ENCODE measurements at regions not wholly inside any gene's neighbourhood (a gene's known extent, or its start where the extent isn't known, plus 50 kb on each side); places are given as distances from the start of the nearest gene placed in this dataset.

DNA sequence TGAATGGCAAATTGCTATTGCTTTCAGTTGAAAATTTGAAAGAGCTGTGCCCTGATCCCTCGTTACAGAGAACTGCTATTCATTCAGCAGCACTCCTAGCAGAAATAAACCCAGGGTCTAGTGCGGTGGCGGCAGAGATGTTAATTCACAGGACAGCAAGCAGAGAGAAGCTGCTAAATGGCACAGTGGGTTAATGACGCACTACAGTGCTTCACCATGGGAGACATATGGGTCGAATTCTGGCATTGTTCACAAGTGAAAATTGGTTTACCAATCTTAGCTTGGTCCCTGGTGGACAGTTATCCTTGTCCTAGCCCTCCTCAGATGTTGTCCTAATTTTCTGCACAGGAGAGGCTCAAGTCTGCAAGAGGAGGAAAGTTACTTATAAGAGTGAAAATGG lies 807.4 kb downstream of the TLE1 start:
- intact Hi-C loops (cut with DNase I): no loop called here
- no peak overlapping the region for H3K27ac ChIP-seq (replicated peaks in 1 of 4)
- no peaks in the 10 kb centered on the region for H3K36me3 ChIP-seq
- no peaks in the 10 kb centered on the region for H3K9me3 ChIP-seq
- no peaks in the 10 kb centered on the region for H3K27me3 ChIP-seq
- H3K4me1 ChIP-seq: no peaks in the 10 kb centered on the region
- DNase-seq (ENCODE audit: extremely low spot score): no peak
- 92% methylated on average over 5 of the region's 5 CpGs for WGBS
- TF ChIP-seq EP300 (IDR thresholded peaks at IDR 0.05) (no peak), POLR2AphosphoS5 (IDR thresholded peaks at IDR 0.05) (no peak), POLR2A (IDR thresholded peaks at IDR 0.05; ENCODE audit: low read depth) (no peak)
- TF ChIP-seq, protein P1, sequence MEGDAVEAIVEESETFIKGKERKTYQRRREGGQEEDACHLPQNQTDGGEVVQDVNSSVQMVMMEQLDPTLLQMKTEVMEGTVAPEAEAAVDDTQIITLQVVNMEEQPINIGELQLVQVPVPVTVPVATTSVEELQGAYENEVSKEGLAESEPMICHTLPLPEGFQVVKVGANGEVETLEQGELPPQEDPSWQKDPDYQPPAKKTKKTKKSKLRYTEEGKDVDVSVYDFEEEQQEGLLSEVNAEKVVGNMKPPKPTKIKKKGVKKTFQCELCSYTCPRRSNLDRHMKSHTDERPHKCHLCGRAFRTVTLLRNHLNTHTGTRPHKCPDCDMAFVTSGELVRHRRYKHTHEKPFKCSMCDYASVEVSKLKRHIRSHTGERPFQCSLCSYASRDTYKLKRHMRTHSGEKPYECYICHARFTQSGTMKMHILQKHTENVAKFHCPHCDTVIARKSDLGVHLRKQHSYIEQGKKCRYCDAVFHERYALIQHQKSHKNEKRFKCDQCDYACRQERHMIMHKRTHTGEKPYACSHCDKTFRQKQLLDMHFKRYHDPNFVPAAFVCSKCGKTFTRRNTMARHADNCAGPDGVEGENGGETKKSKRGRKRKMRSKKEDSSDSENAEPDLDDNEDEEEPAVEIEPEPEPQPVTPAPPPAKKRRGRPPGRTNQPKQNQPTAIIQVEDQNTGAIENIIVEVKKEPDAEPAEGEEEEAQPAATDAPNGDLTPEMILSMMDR (IDR thresholded peaks at IDR 0.05): no peak
- H3K4me3 ChIP-seq: no peak overlapping the region

- no peaks in the 10 kb centered on the region for H3K4me1 ChIP-seq
- intact Hi-C loops (cut with DNase I): no loop called here
- no peaks in the 10 kb centered on the region for H3K36me3 ChIP-seq
- WGBS: 87% methylated on average over 6 of the region's 6 CpGs
- H3K9me3 ChIP-seq: no peaks in the 10 kb centered on the region
- no peak overlapping the region for H3K4me3 ChIP-seq
- TF ChIP-seq, protein P1 (IDR thresholded peaks at IDR 0.05): no peak
- no peak for TF ChIP-seq EP300 (IDR thresholded peaks at IDR 0.05)
- no peak for TF ChIP-seq POLR2AphosphoS5 (IDR thresholded peaks at IDR 0.05)
- TF ChIP-seq POLR2A (IDR thresholded peaks at IDR 0.05; ENCODE audit: low read depth): no peak
- H3K27me3 ChIP-seq: no peaks in the 10 kb centered on the region
- no peak overlapping the region for H3K27ac ChIP-seq (replicated peaks in 1 of 4)
- DNase-seq (ENCODE audit: extremely low spot score): no peak
Measured at GRCh38 chr9:80881320-80881719, 808.0 kb downstream of the TLE1 start.

GRCh38 chr9:80878556-80878955 lies 810.8 kb downstream of the TLE1 start:
- DNase-seq (ENCODE audit: extremely low spot score): no peak
- Histone ChIP-seq H3K9me3 (no peaks in the 10 kb centered on the region), H3K27ac (replicated peaks in 1 of 4) (no peak overlapping the region), H3K4me3 (no peak overlapping the region), H3K4me1 (no peaks in the 10 kb centered on the region), H3K27me3 (no peaks in the 10 kb centered on the region), H3K36me3 (no peaks in the 10 kb centered on the region)
- TF ChIP-seq EP300 (IDR thresholded peaks at IDR 0.05) (no peak), POLR2AphosphoS5 (IDR thresholded peaks at IDR 0.05) (no peak), POLR2A (IDR thresholded peaks at IDR 0.05; ENCODE audit: low read depth) (no peak)
- TF ChIP-seq, protein P1 (IDR thresholded peaks at IDR 0.05): no peak
- 88% methylated on average over 2 of the region's 2 CpGs for WGBS
- intact Hi-C loops (cut with DNase I): no loop called here

DNA sequence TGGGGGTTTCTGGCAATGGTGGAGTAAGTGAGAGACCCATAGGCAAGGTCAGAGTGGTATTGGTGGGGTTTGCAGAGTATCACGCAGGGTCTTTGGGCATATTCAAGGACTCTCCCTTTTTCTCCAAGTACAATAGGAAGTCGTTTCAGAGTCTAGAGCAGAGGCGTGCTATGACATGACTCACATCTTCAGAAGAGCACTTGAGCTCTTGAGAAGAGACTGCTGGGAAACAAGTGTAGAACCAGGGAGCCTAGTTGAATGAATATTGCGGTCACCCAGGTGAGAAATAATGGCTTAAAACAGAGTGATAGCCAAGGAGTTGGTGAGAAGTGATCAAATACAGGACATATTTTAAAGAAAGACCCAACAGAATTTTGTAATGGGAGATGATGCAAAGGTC lies 813.4 kb downstream of the TLE1 start:
- 87% methylated on average over 4 of the region's 4 CpGs for WGBS
- intact Hi-C loops (cut with DNase I): no loop called here
- no peak for TF ChIP-seq POLR2A (IDR thresholded peaks at IDR 0.05; ENCODE audit: low read depth)
- TF ChIP-seq, protein P1 (IDR thresholded peaks at IDR 0.05): no peak
- no peak for TF ChIP-seq EP300 (IDR thresholded peaks at IDR 0.05)
- no peak for TF ChIP-seq POLR2AphosphoS5 (IDR thresholded peaks at IDR 0.05)

DNA sequence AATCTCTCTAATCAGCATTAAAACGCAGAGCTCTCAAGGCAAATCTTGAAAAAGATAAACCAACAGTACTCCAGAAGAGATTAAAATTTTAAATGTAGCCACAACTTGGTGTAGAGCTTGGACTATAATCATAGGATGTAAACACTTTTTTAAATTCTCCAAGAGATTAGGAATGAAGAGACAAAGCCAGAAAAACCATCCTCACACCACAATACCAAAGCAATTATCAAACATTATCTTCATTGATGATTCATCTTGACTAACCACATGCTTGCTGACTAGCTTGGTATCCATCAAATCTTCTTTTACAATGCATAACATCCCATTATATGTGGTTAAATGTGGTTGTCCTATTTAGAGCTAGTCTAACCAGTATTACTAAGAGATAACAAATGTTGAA lies 815.1 kb downstream of the TLE1 start:
- intact Hi-C loops (cut with DNase I): no loop called here
- Histone ChIP-seq H3K4me1 (no peaks in the 10 kb centered on the region), H3K27me3 (no peaks in the 10 kb centered on the region), H3K36me3 (no peaks in the 10 kb centered on the region), H3K27ac (replicated peaks in 1 of 4) (no peak overlapping the region), H3K9me3 (no peaks in the 10 kb centered on the region), H3K4me3 (no peak overlapping the region)
- no peak for TF ChIP-seq POLR2AphosphoS5 (IDR thresholded peaks at IDR 0.05)
- TF ChIP-seq POLR2A (IDR thresholded peaks at IDR 0.05; ENCODE audit: low read depth): no peak
- TF ChIP-seq, protein P1 (IDR thresholded peaks at IDR 0.05): no peak
- TF ChIP-seq EP300 (IDR thresholded peaks at IDR 0.05): no peak
- whole genome bisulfite sequencing: 39% methylated on average over 1 of the region's 1 CpG
- no peak for DNase-seq (ENCODE audit: extremely low spot score)

More for the DNA sequence above, 813.4 kb downstream of the TLE1 start:
- Histone ChIP-seq H3K27me3 (no peaks in the 10 kb centered on the region), H3K36me3 (no peaks in the 10 kb centered on the region), H3K4me3 (no peak overlapping the region), H3K27ac (replicated peaks in 1 of 4) (no peak overlapping the region), H3K9me3 (no peaks in the 10 kb centered on the region), H3K4me1 (no peaks in the 10 kb centered on the region)
- DNase-seq (ENCODE audit: extremely low spot score): no peak
